ENCODE measurements at regions not wholly inside any gene's neighbourhood (a gene's known extent, or its start where the extent isn't known, plus 50 kb on each side); places are given as distances from the start of the nearest gene placed in this dataset.

- TF ChIP-seq CTCF (IDR thresholded peaks at IDR 0.05; ENCODE audit: low read length), result no peak
- no peak for TF ChIP-seq EZH2 (IDR thresholded peaks at IDR 0.05; ENCODE audit: borderline replicate concordance, low read length)
Measured at GRCh38 chr9:85421641-85422040, 320.1 kb downstream of the AGTPBP1 start.
